ENCODE measurements at regions not wholly inside any gene's neighbourhood (a gene's known extent, or its start where the extent isn't known, plus 50 kb on each side); places are given as distances from the start of the nearest gene placed in this dataset.

- no peak for FAIRE-seq
- Histone ChIP-seq H3K9me3 (ENCODE audit: control insufficient read depth in 2 of 3, insufficient read depth in 1 of 3, low read length in 3 of 3) (peaks cover 0 to 16% (median 0%) of the 10 kb centered on the region in 3 donors), H3K9ac (ENCODE audit: low read length in 3 of 3) (no peak overlapping the region), H3K4me1 (ENCODE audit: control insufficient read depth in 2 of 3, insufficient read depth in 2 of 3, low read depth in 1 of 3, low read length in 3 of 3) (no peaks in the 10 kb centered on the region), H3K27ac (ENCODE audit: low read depth in 2 of 2, low read length in 2 of 2) (no peak overlapping the region), H3K27me3 (ENCODE audit: control insufficient read depth, insufficient read depth, low read length) (no peaks in the 10 kb centered on the region), H3K36me3 (ENCODE audit: control insufficient read depth in 2 of 3, insufficient read depth in 3 of 3, low read length in 3 of 3) (no peaks in the 10 kb centered on the region), H3K4me3 (ENCODE audit: low read length in 3 of 3) (no peak overlapping the region)
- intact Hi-C loops (cut with DNase I): no loop called here
- no peak for DNase-seq
- TF ChIP-seq, protein P1, sequence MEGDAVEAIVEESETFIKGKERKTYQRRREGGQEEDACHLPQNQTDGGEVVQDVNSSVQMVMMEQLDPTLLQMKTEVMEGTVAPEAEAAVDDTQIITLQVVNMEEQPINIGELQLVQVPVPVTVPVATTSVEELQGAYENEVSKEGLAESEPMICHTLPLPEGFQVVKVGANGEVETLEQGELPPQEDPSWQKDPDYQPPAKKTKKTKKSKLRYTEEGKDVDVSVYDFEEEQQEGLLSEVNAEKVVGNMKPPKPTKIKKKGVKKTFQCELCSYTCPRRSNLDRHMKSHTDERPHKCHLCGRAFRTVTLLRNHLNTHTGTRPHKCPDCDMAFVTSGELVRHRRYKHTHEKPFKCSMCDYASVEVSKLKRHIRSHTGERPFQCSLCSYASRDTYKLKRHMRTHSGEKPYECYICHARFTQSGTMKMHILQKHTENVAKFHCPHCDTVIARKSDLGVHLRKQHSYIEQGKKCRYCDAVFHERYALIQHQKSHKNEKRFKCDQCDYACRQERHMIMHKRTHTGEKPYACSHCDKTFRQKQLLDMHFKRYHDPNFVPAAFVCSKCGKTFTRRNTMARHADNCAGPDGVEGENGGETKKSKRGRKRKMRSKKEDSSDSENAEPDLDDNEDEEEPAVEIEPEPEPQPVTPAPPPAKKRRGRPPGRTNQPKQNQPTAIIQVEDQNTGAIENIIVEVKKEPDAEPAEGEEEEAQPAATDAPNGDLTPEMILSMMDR (IDR thresholded peaks at IDR 0.05; ENCODE audit: borderline replicate concordance, extremely low read depth, insufficient read depth): no peak
These were observed 394.2 kb downstream of the FSCB start for GRCh38 chr14:44112774-44113460.

- H3K9me3 ChIP-seq (ENCODE audit: control insufficient read depth in 2 of 3, insufficient read depth in 1 of 3, low read length in 3 of 3): peaks cover 0 to 13% (median 0%) of the 10 kb centered on the region in 3 donors
- H3K4me1 ChIP-seq (ENCODE audit: control insufficient read depth in 2 of 3, insufficient read depth in 2 of 3, low read depth in 1 of 3, low read length in 3 of 3): no peaks in the 10 kb centered on the region
- intact Hi-C loops (cut with DNase I): no loop called here
- no peak overlapping the region for H3K4me3 ChIP-seq (ENCODE audit: low read length in 3 of 3)
- TF ChIP-seq, protein P1 (IDR thresholded peaks at IDR 0.05; ENCODE audit: borderline replicate concordance, extremely low read depth, insufficient read depth): no peak
- DNase-seq: no peak
- H3K27ac ChIP-seq (ENCODE audit: low read depth in 2 of 2, low read length in 2 of 2): no peak overlapping the region
- H3K36me3 ChIP-seq (ENCODE audit: control insufficient read depth in 2 of 3, insufficient read depth in 3 of 3, low read length in 3 of 3): no peaks in the 10 kb centered on the region
- no peak overlapping the region for H3K9ac ChIP-seq (ENCODE audit: low read length in 3 of 3)
- no peak for FAIRE-seq
- no peaks in the 10 kb centered on the region for H3K27me3 ChIP-seq (ENCODE audit: control insufficient read depth, insufficient read depth, low read length)
These were observed 398.0 kb downstream of the FSCB start for GRCh38 chr14:44109036-44109435.

DNA sequence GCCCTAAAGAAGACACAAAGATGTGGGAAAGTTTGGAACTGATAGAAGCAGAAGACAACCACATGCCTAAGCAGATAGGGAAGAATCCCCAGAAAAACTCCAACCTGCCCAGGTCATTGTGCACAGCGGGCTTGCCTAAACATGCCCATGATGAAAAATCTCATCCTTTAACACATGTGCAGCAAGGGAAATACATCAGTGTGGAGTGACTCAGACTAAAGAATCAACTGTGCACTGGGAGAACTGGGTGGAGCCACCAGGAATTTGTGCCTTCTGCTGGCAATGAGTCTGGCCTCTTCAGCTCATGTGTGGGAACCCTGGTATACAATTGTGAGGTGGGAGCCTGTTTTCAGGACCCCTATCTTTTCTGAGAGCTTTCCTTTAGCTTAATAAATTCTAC is 398.5 kb downstream of the FSCB start:
- Histone ChIP-seq H3K36me3 (ENCODE audit: control insufficient read depth in 2 of 3, insufficient read depth in 3 of 3, low read length in 3 of 3) (no peaks in the 10 kb centered on the region), H3K9ac (ENCODE audit: low read length in 3 of 3) (no peak overlapping the region), H3K4me3 (ENCODE audit: low read length in 3 of 3) (no peak overlapping the region), H3K9me3 (ENCODE audit: control insufficient read depth in 2 of 3, insufficient read depth in 1 of 3, low read length in 3 of 3) (peaks cover 0 to 13% (median 0%) of the 10 kb centered on the region in 3 donors), H3K27me3 (ENCODE audit: control insufficient read depth, insufficient read depth, low read length) (no peaks in the 10 kb centered on the region), H3K4me1 (ENCODE audit: control insufficient read depth in 2 of 3, insufficient read depth in 2 of 3, low read depth in 1 of 3, low read length in 3 of 3) (no peaks in the 10 kb centered on the region), H3K27ac (ENCODE audit: low read depth in 2 of 2, low read length in 2 of 2) (no peak overlapping the region)
- FAIRE-seq: no peak
- TF ChIP-seq, protein P1 (IDR thresholded peaks at IDR 0.05; ENCODE audit: borderline replicate concordance, extremely low read depth, insufficient read depth): no peak
- intact Hi-C loops (cut with DNase I): no loop called here
- no peak for DNase-seq

DNA sequence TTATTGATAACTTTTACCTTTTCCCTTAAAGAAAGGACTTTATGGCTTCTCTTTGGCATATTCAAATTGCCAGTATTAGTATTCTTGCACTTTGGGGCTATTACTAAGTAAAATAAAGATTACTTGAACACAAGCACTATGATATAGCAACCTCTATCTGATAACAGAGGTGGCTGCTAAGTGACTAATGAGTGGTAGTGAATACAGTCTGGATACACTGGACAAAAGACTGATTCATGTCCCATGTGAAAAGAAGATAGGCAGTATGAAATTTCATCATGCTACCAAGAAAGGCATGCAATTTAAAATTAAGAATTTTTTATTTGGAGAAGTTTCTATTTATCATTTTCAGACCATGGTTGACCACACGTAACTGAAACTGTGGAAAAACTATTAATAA is 399.9 kb downstream of the FSCB start:
- Histone ChIP-seq H3K9ac (ENCODE audit: low read length in 3 of 3) (no peak overlapping the region), H3K36me3 (ENCODE audit: control insufficient read depth in 2 of 3, insufficient read depth in 3 of 3, low read length in 3 of 3) (no peaks in the 10 kb centered on the region), H3K9me3 (ENCODE audit: control insufficient read depth in 2 of 3, insufficient read depth in 1 of 3, low read length in 3 of 3) (peaks cover 0 to 13% (median 0%) of the 10 kb centered on the region in 3 donors), H3K4me1 (ENCODE audit: control insufficient read depth in 2 of 3, insufficient read depth in 2 of 3, low read depth in 1 of 3, low read length in 3 of 3) (no peaks in the 10 kb centered on the region), H3K4me3 (ENCODE audit: low read length in 3 of 3) (no peak overlapping the region), H3K27ac (ENCODE audit: low read depth in 2 of 2, low read length in 2 of 2) (no peak overlapping the region), H3K27me3 (ENCODE audit: control insufficient read depth, insufficient read depth, low read length) (no peaks in the 10 kb centered on the region)
- no peak for DNase-seq
- intact Hi-C loops (cut with DNase I): no loop called here
- no peak for FAIRE-seq
- TF ChIP-seq, protein P1 (IDR thresholded peaks at IDR 0.05; ENCODE audit: borderline replicate concordance, extremely low read depth, insufficient read depth): no peak

Measured in kidney (tissue), 13 donors.